ENCODE measurements at regions not wholly inside any gene's neighbourhood (a gene's known extent, or its start where the extent isn't known, plus 50 kb on each side); places are given as distances from the start of the nearest gene placed in this dataset.

DNA sequence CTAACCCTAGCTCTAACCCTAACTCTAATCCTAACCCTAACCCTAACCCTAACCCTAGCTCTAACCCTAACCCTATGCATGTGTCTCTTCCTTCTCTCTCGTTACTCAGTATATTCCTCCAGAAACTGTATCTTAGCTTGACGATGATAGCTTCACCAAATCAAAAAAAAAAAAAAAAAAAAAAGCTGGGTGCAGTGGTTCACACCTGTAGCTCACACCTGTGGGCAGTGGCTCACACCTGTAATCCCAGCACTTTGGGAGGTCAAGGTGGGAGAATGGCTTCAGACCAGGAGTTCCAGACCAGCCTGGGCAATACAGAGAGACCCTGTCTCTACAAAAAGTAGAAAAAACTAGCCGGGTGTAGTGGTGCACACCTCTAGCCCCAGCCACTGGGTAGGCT lies 414.0 kb downstream of the GATA3 start:
- no peaks in the 10 kb centered on the region for H3K36me3 ChIP-seq (ENCODE audit: control insufficient read depth in 4 of 4, insufficient read depth in 3 of 4, low read depth in 1 of 4, low read length in 3 of 4)
- no peaks in the 10 kb centered on the region for H3K9me3 ChIP-seq (ENCODE audit: control insufficient read depth in 4 of 4, low read length in 3 of 4)
- WGBS: 85% methylated on average over 3 of the region's 3 CpGs
- TF ChIP-seq GABPA (IDR thresholded peaks at IDR 0.05 in 1 of 2, conservative IDR thresholded peaks at IDR 0.05 in 1 of 2): no peak
- no peak for TF ChIP-seq REST (IDR thresholded peaks at IDR 0.05)
- no peak for TF ChIP-seq FOXA2 (IDR thresholded peaks at IDR 0.05)
- TF ChIP-seq NR2F2 (IDR thresholded peaks at IDR 0.05): no peak
- TF ChIP-seq YY1 (IDR thresholded peaks at IDR 0.05): no peak
- TF ChIP-seq EGR1 (IDR thresholded peaks at IDR 0.05; ENCODE audit: low read depth in 2 of 2): no peak
- TF ChIP-seq FOXA1 (IDR thresholded peaks at IDR 0.05): no peak
- TF ChIP-seq, protein P1, sequence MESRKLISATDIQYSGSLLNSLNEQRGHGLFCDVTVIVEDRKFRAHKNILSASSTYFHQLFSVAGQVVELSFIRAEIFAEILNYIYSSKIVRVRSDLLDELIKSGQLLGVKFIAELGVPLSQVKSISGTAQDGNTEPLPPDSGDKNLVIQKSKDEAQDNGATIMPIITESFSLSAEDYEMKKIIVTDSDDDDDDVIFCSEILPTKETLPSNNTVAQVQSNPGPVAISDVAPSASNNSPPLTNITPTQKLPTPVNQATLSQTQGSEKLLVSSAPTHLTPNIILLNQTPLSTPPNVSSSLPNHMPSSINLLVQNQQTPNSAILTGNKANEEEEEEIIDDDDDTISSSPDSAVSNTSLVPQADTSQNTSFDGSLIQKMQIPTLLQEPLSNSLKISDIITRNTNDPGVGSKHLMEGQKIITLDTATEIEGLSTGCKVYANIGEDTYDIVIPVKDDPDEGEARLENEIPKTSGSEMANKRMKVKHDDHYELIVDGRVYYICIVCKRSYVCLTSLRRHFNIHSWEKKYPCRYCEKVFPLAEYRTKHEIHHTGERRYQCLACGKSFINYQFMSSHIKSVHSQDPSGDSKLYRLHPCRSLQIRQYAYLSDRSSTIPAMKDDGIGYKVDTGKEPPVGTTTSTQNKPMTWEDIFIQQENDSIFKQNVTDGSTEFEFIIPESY (IDR thresholded peaks at IDR 0.05): no peak
- no peak for TF ChIP-seq TAF1 (conservative IDR thresholded peaks at IDR 0.05)
- TF ChIP-seq RAD21 (IDR thresholded peaks at IDR 0.05): no peak
- no peak for TF ChIP-seq HNF4G (IDR thresholded peaks at IDR 0.05)
- TF ChIP-seq, protein P2, sequence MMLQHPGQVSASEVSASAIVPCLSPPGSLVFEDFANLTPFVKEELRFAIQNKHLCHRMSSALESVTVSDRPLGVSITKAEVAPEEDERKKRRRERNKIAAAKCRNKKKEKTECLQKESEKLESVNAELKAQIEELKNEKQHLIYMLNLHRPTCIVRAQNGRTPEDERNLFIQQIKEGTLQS (IDR thresholded peaks at IDR 0.05): no peak
- no peak for TF ChIP-seq JUND (IDR thresholded peaks at IDR 0.05)
- no peak for TF ChIP-seq SP1 (IDR thresholded peaks at IDR 0.05)
- TF ChIP-seq CTCF (IDR thresholded peaks at IDR 0.05; ENCODE audit: low read depth, low read length, missing input control): no peak
- TF ChIP-seq RXRA (IDR thresholded peaks at IDR 0.05): no peak
- TF ChIP-seq HNF4A (conservative IDR thresholded peaks at IDR 0.05): no peak
- TF ChIP-seq, protein P3, sequence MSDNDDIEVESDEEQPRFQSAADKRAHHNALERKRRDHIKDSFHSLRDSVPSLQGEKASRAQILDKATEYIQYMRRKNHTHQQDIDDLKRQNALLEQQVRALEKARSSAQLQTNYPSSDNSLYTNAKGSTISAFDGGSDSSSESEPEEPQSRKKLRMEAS (IDR thresholded peaks at IDR 0.05): no peak
- H3K9ac ChIP-seq (ENCODE audit: low read depth in 1 of 2, low read length in 2 of 2): no peak overlapping the region
- H3K27me3 ChIP-seq (ENCODE audit: control insufficient read depth in 4 of 4, insufficient read depth in 4 of 4, low read length in 3 of 4): no peaks in the 10 kb centered on the region
- no peak overlapping the region for H3K27ac ChIP-seq (ENCODE audit: low read depth in 1 of 2, low read length in 2 of 2)
- no peak overlapping the region for H3K4me3 ChIP-seq (ENCODE audit: low read depth in 1 of 3, low read length in 3 of 3)
- H3K4me1 ChIP-seq (ENCODE audit: control insufficient read depth in 4 of 4, insufficient read depth in 4 of 4, low read length in 3 of 4): no peaks in the 10 kb centered on the region
- no peak for DNase-seq (ENCODE audit: low spot score)
